Calu3 (cell line): ENCODE measurements at regions not wholly inside any gene's neighbourhood (a gene's known extent, or its start where the extent isn't known, plus 50 kb on each side); places are given as distances from the start of the nearest gene placed in this dataset.

Experiments used
- BruUV-seq: library from RNA; stranded (reverse); fragments of 400-500 nt; replicated peaks from 2 replicates; lab custom pipeline; 2021; lab: Mats Ljungman, UMichigan
- CTCF ChIA-PET: fragments of 300-600 bp; sonication (Branson Sonifier 250); formaldehyde crosslinking; loops from one replicate; lab custom pipeline; 2022; ENCODE audit warnings: antibody characterized with exemption; lab: Charles Lee
- DNase-seq: peaks from one replicate; pipeline ENCODE4 v3.0.0; 2022
- H3K27ac Mint-ChIP-seq: one replicate; pipeline ENCODE4 v1.8.0; 2022; ENCODE audit warnings: mixed read lengths; ENCODE audit not compliant: unreplicated experiment
- H3K27me3 Mint-ChIP-seq: one replicate; pipeline ENCODE4 v1.8.0; 2022; ENCODE audit warnings: mixed read lengths; ENCODE audit not compliant: unreplicated experiment
- H3K36me3 Mint-ChIP-seq: one replicate; pipeline ENCODE4 v1.8.0; 2022; ENCODE audit warnings: mild to moderate bottlenecking, moderate library complexity, mixed read lengths; ENCODE audit not compliant: insufficient read depth, unreplicated experiment
- H3K4me1 Mint-ChIP-seq: one replicate; pipeline ENCODE4 v1.8.0; 2022; ENCODE audit warnings: mild to moderate bottlenecking, low read depth, mixed read lengths; ENCODE audit not compliant: unreplicated experiment
- H3K4me3 Mint-ChIP-seq: one replicate; pipeline ENCODE4 v1.8.0; 2022; ENCODE audit warnings: mild to moderate bottlenecking, low read depth, moderate library complexity, mixed read lengths; ENCODE audit not compliant: unreplicated experiment
- H3K9me3 Mint-ChIP-seq: one replicate; pipeline ENCODE4 v1.8.0; 2022; ENCODE audit warnings: low read depth, mixed read lengths; ENCODE audit not compliant: unreplicated experiment
- CTCF ChIP-seq: fragments of 200-600 bp; IDR thresholded peaks from one replicate; pipeline ENCODE4 v1.8.0; 2022; ENCODE audit warnings: antibody characterized with exemption; ENCODE audit not compliant: unreplicated experiment
- intact Hi-C: fragments of 100-400 bp; cut with micrococcal nuclease; formaldehyde crosslinking; loops from one replicate; pipeline ENCODE4 v1.10.0; 2022; ENCODE audit not compliant: unreplicated experiment

GRCh38 chr3:67291287-67292252, 293.5 kb downstream of the KBTBD8 start:
- no peak overlapping the region for H3K27ac Mint-ChIP-seq
- BruUV-seq: no TSS peak
- CTCF ChIA-PET: no interaction called here

GRCh38 chr3:67292356-67293121, 294.4 kb downstream of the KBTBD8 start:
- H3K9me3 Mint-ChIP-seq: peaks cover 7% of the 10 kb centered on the region
- H3K4me3 Mint-ChIP-seq: no peak overlapping the region
- H3K4me1 Mint-ChIP-seq: no peaks in the 10 kb centered on the region
- no peak for TF ChIP-seq CTCF
- no peaks in the 10 kb centered on the region for H3K36me3 Mint-ChIP-seq
- no peaks in the 10 kb centered on the region for H3K27me3 Mint-ChIP-seq
- no TSS peak for BruUV-seq
- no peak overlapping the region for H3K27ac Mint-ChIP-seq
- CTCF ChIA-PET: no interaction called here
- DNase-seq: no peak
- intact Hi-C loops: no loop called here

More at GRCh38 chr3:67291287-67292252, 293.5 kb downstream of the KBTBD8 start:
- Mint-ChIP-seq H3K4me3 (no peak overlapping the region), H3K4me1 (no peaks in the 10 kb centered on the region), H3K27me3 (no peaks in the 10 kb centered on the region), H3K9me3 (peaks cover 7% of the 10 kb centered on the region), H3K36me3 (no peaks in the 10 kb centered on the region)
- TF ChIP-seq CTCF: no peak
- intact Hi-C loops: no loop called here
- no peak for DNase-seq

- TF ChIP-seq CTCF: no peak
- no TSS peak for BruUV-seq
- Mint-ChIP-seq H3K36me3 (no peaks in the 10 kb centered on the region), H3K27me3 (no peaks in the 10 kb centered on the region), H3K9me3 (peaks cover 7% of the 10 kb centered on the region), H3K27ac (no peak overlapping the region), H3K4me3 (no peak overlapping the region), H3K4me1 (no peaks in the 10 kb centered on the region)
- no peak for DNase-seq
- intact Hi-C loops: no loop called here
- CTCF ChIA-PET: no interaction called here
Observed at GRCh38 chr3:67294341-67294740, 296.2 kb downstream of the KBTBD8 start.

- no peak for DNase-seq
- CTCF ChIA-PET: interaction anchor here (0.6 kb wide), 1 partner anchor 333 kb away, joined by 3 read pairs; no protein-coding TSS in a partner anchor
- Mint-ChIP-seq H3K4me1 (no peaks in the 10 kb centered on the region), H3K27me3 (no peaks in the 10 kb centered on the region), H3K9me3 (peaks cover 3% of the 10 kb centered on the region), H3K27ac (no peak overlapping the region), H3K36me3 (no peaks in the 10 kb centered on the region), H3K4me3 (no peak overlapping the region)
- no peak for TF ChIP-seq CTCF
- BruUV-seq: no TSS peak
- intact Hi-C loops: no loop called here
Observed at GRCh38 chr3:67296039-67296892, 298.2 kb downstream of the KBTBD8 start.
